ENCODE measurements at regions not wholly inside any gene's neighbourhood (a gene's known extent, or its start where the extent isn't known, plus 50 kb on each side); places are given as distances from the start of the nearest gene placed in this dataset.

DNA sequence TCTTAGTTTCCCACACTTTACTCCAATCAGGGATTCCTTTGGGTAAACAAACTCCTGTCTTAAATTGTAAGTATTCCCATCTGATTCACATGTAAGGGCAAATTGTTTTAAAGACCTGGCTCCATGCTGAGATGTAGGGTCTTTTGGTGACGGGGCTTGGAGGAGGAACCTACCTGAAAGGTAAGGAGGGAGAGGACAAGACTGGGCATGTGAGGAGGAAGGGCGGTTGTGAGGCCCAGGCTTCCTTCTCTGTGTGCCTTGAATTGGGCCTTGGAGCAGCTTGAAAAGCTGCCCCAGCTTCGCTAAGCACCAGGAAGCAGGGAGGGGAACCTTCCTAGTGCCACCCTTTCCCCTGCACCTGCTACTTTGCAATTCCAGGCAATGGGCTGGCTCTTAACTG is 86.8 kb downstream of the C9orf152 start:
- TF ChIP-seq POLR2A (IDR thresholded peaks at IDR 0.05; ENCODE audit: low read depth, low read length) = no peak
- TF ChIP-seq, protein P1, sequence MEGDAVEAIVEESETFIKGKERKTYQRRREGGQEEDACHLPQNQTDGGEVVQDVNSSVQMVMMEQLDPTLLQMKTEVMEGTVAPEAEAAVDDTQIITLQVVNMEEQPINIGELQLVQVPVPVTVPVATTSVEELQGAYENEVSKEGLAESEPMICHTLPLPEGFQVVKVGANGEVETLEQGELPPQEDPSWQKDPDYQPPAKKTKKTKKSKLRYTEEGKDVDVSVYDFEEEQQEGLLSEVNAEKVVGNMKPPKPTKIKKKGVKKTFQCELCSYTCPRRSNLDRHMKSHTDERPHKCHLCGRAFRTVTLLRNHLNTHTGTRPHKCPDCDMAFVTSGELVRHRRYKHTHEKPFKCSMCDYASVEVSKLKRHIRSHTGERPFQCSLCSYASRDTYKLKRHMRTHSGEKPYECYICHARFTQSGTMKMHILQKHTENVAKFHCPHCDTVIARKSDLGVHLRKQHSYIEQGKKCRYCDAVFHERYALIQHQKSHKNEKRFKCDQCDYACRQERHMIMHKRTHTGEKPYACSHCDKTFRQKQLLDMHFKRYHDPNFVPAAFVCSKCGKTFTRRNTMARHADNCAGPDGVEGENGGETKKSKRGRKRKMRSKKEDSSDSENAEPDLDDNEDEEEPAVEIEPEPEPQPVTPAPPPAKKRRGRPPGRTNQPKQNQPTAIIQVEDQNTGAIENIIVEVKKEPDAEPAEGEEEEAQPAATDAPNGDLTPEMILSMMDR (IDR thresholded peaks at IDR 0.05; ENCODE audit: extremely low read depth in 1 of 2, insufficient read depth in 1 of 2, low read depth in 1 of 2, low read length in 2 of 2) = no peak
- no peak for TF ChIP-seq FOS (IDR thresholded peaks at IDR 0.05; ENCODE audit: borderline replicate concordance, insufficient read depth, low read length)
- no peak for TF ChIP-seq POLR2AphosphoS5 (IDR thresholded peaks at IDR 0.05; ENCODE audit: insufficient read depth, low read depth, low read length)
- no peak for TF ChIP-seq EZH2 (IDR thresholded peaks at IDR 0.05; ENCODE audit: borderline replicate concordance, low read depth, low read length, severe bottlenecking)
- TF ChIP-seq JUN (IDR thresholded peaks at IDR 0.05; ENCODE audit: borderline replicate concordance, insufficient read depth, insufficient read length, low read depth) = no peak

Data from endothelial cell of umbilical vein (primary cell).